Breast epithelium (tissue), 4 donors: ENCODE measurements at regions not wholly inside any gene's neighbourhood (a gene's known extent, or its start where the extent isn't known, plus 50 kb on each side); places are given as distances from the start of the nearest gene placed in this dataset.

Source experiments
- DNase-seq, 2 donors: peaks; one replicate each; pipeline ENCODE4 v3.0.0-alpha.2; 2019; ENCODE audit warnings: low spot score in 2 of 2
- H3K27ac ChIP-seq, 2 donors: fragments of 200-600 bp; sonication (generic) in 1 of 2; one replicate each; pipeline ENCODE4 v1.5.1; 2016 to 2019; ENCODE audit warnings: mild to moderate bottlenecking in 1 of 2
- H3K27me3 ChIP-seq, 2 donors: fragments of 200-600 bp; sonication (generic) in 1 of 2; one replicate each; pipeline versions ENCODE4 v1.5.1 to v1.6.0; 2017 to 2019; ENCODE audit warnings: control low read depth in 1 of 2, mild to moderate bottlenecking in 1 of 2
- H3K36me3 ChIP-seq: fragments of 200-600 bp; one replicate; pipeline ENCODE4 v1.5.1; 2019
- H3K4me1 ChIP-seq, 2 donors: fragments of 200-600 bp; sonication (generic); one replicate each; pipeline ENCODE4 v1.5.1; 2016 to 2019; ENCODE audit warnings: control low read depth in 1 of 2
- H3K4me3 ChIP-seq, 3 donors: fragments of 200-600 bp; sonication (generic); 1 replicate in 2 of 3; 2 replicates in 1 of 3; pipeline ENCODE4 v1.5.1; 2016 to 2019; ENCODE audit warnings: mild to moderate bottlenecking in 3 of 3, moderate library complexity in 2 of 3
- H3K9me3 ChIP-seq, 2 donors: fragments of 200-600 bp; sonication (generic) in 1 of 2; one replicate each; pipeline ENCODE4 v1.5.1; 2016 to 2019; ENCODE audit warnings: control low read depth in 1 of 2
- CTCF ChIP-seq, 3 donors: fragments of 450-650 bp; IDR thresholded peaks; one replicate each; pipeline ENCODE4 v1.5.1; 2016 to 2017; ENCODE audit warnings: antibody characterized with exemption in 3 of 3, mild to moderate bottlenecking in 3 of 3, moderate library complexity in 3 of 3
- POLR2A ChIP-seq: fragments of 450-650 bp; IDR thresholded peaks from one replicate; pipeline ENCODE4 v1.6.1; 2016; ENCODE audit warnings: antibody characterized with exemption, mild to moderate bottlenecking, moderate library complexity
- POLR2AphosphoS5 ChIP-seq, 3 donors: sonication (generic); formaldehyde crosslinking; IDR thresholded peaks; one replicate each; pipeline ENCODE4 v1.6.1; 2017; ENCODE audit warnings: antibody characterized with exemption in 3 of 3
- intact Hi-C: fragments of 100-400 bp; cut with DNase I; formaldehyde crosslinking; loops from one replicate; pipeline ENCODE4 v1.15.1; 2023; ENCODE audit warnings: low total_unique reads

DNA sequence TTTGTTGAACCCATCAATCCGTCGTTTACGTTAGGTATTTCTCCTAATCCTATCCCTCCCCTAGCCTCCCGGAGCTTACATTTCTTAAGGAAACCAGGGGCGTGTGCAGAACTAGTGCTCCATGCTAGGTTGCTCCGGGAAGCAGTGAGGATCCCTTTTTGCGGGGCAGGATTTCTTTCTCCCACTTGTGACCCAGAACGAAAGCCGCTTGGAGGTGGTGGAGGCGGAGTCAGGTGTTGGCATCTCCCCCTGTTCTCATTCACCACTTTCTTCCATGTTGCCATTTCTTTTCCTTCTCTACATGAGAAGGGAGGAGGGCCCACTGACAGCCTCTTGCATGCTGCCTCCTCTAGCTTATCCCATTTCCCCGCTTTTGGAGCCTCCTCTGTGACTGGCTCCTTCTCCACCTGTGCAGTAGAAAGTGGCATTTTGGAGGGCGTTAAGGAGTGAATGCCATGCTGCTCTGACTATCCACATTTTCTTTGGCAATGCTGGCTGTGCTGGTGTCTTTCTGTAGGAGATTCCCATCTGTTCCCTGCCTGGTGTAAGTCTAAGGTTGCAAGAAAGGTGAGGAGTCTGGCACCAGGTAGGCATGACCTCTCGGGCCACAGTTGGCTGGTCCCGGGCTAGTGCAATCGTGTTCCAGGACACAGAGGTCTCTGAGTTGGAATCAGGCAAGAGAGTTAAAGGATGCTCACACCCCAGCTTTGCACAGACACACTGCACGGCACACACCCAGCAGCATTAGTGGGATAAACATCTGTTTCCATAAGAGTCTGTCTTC, 89.5 kb downstream of the ACKR3 start:
- no peaks in the 10 kb centered on the region for H3K36me3 ChIP-seq
- no peak overlapping the region for H3K4me3 ChIP-seq
- H3K27me3 ChIP-seq: no peaks in the 10 kb centered on the region
- intact Hi-C loops: no loop called here
- no peak overlapping the region for H3K27ac ChIP-seq
- no peaks in the 10 kb centered on the region for H3K9me3 ChIP-seq
- no peak for TF ChIP-seq POLR2A
- no peak for TF ChIP-seq CTCF (IDR thresholded peaks at IDR 0.05)
- no peak for TF ChIP-seq POLR2AphosphoS5 (IDR thresholded peaks at IDR 0.05)
- peaks cover 0 to 6% of the 10 kb centered on the region in 2 donors for H3K4me1 ChIP-seq
- no peak for DNase-seq

- H3K4me3 ChIP-seq: no peak overlapping the region
- no peaks in the 10 kb centered on the region for H3K36me3 ChIP-seq
- H3K9me3 ChIP-seq: no peaks in the 10 kb centered on the region
- no peak for TF ChIP-seq POLR2A
- no peak for TF ChIP-seq CTCF (IDR thresholded peaks at IDR 0.05)
- no peak for TF ChIP-seq POLR2AphosphoS5 (IDR thresholded peaks at IDR 0.05)
- no peak for DNase-seq
- peaks cover 0 to 6% of the 10 kb centered on the region in 2 donors for H3K4me1 ChIP-seq
- H3K27me3 ChIP-seq: no peaks in the 10 kb centered on the region
- intact Hi-C loops: no loop called here
- H3K27ac ChIP-seq: no peak overlapping the region
Observed at GRCh38 chr2:236659758-236660150, 90.1 kb downstream of the ACKR3 start.

- Histone ChIP-seq H3K27me3 (no peaks in the 10 kb centered on the region), H3K9me3 (no peaks in the 10 kb centered on the region), H3K27ac (peak overlapping the region; percentile 63 to 64), H3K4me1 (peaks cover 0 to 6% of the 10 kb centered on the region in 2 donors), H3K4me3 (no peak overlapping the region), H3K36me3 (no peaks in the 10 kb centered on the region)
- intact Hi-C loops: no loop called here
- TF ChIP-seq POLR2A (no peak), POLR2AphosphoS5 (IDR thresholded peaks at IDR 0.05) (no peak), CTCF (IDR thresholded peaks at IDR 0.05) (no peak)
- no peak for DNase-seq
Observed at GRCh38 chr2:236661061-236661761, 91.6 kb downstream of the ACKR3 start.

DNA sequence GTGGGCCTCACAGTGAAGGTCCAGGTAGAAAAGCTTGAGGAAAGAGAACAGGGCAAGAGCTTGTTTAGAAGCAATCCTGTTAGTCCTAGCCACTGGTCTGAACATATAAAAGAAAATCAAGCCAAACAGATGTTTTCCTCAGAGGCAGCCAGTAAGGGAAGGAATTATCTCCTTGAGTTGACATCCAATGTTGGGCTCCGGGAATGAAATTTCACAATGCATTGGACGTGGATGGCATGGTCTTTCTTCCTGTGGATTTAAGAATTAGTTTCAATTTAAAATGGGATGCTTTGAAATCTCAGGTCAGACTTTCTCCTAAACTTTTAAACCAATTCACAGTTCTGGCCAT, 92.1 kb downstream of the ACKR3 start:
- H3K9me3 ChIP-seq: peaks cover 0 to 4% of the 10 kb centered on the region in 2 donors
- no peaks in the 10 kb centered on the region for H3K27me3 ChIP-seq
- DNase-seq: no peak
- TF ChIP-seq POLR2AphosphoS5 (IDR thresholded peaks at IDR 0.05) (no peak), POLR2A (no peak), CTCF (IDR thresholded peaks at IDR 0.05) (no peak)
- peak overlapping the region; percentile 63 to 64 for H3K27ac ChIP-seq
- H3K36me3 ChIP-seq: no peaks in the 10 kb centered on the region
- H3K4me3 ChIP-seq: no peak overlapping the region
- H3K4me1 ChIP-seq: peaks cover 0 to 6% of the 10 kb centered on the region in 2 donors
- intact Hi-C loops: no loop called here
